ENCODE measurements at regions not wholly inside any gene's neighbourhood (a gene's known extent, or its start where the extent isn't known, plus 50 kb on each side); places are given as distances from the start of the nearest gene placed in this dataset.
"Not testable (repeated sequence)": the region's sequence is repeated elsewhere in the genome, so short reads cannot be mapped to it uniquely, and the experiment has no call there.

DNA sequence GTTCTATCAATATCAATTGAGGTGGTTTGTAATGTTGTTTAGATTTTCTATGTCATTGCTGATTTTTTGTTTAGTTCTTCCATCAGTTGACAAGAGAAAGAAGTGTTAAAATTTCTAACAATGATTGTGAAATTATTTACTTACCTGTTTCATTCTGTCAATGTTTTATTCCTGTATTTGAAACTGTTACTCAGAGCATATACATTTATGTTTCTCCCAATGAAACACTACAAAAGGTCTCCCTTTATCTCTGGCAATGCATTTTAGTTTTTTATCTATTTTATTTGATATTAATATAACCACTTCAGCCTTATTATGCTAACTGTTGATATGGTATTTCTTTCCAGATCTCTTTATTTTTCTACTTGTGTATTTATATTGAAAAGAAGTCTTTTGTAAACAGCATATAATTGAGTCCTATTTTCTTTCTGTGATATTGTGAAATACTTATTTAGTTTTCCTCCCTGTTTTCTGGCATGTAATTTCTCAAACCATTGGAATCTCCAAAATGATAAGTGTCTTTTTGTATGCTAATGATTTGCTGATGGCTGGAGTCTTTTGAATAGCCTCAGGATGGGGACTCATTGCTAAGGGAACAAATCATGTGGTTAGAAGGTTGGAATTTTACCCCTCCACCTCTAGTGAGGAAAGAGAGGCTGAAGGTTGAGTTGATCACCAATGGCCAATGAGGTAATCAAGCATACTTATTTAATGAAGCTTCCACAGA is 122.0 kb downstream of the ADSS2 start:
- DNase-seq, result no peak
- Histone ChIP-seq H3K27me3 (ENCODE audit: insufficient read depth in 3 of 3, low read length in 2 of 3) (no peaks in the 10 kb centered on the region), H3K4me3 (no peak overlapping the region), H3K36me3 (ENCODE audit: insufficient read depth in 1 of 2, low read depth in 1 of 2) (no peaks in the 10 kb centered on the region), H3K9me3 (peaks cover 8% of the 10 kb centered on the region), H3K27ac (no peak overlapping the region), H3K4me1 (no peaks in the 10 kb centered on the region)
- TF ChIP-seq, protein P1, sequence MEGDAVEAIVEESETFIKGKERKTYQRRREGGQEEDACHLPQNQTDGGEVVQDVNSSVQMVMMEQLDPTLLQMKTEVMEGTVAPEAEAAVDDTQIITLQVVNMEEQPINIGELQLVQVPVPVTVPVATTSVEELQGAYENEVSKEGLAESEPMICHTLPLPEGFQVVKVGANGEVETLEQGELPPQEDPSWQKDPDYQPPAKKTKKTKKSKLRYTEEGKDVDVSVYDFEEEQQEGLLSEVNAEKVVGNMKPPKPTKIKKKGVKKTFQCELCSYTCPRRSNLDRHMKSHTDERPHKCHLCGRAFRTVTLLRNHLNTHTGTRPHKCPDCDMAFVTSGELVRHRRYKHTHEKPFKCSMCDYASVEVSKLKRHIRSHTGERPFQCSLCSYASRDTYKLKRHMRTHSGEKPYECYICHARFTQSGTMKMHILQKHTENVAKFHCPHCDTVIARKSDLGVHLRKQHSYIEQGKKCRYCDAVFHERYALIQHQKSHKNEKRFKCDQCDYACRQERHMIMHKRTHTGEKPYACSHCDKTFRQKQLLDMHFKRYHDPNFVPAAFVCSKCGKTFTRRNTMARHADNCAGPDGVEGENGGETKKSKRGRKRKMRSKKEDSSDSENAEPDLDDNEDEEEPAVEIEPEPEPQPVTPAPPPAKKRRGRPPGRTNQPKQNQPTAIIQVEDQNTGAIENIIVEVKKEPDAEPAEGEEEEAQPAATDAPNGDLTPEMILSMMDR (IDR thresholded peaks at IDR 0.05), result no peak
- intact Hi-C loops (cut with DNase I), result no loop called here
- ATAC-seq, result no peak

- ATAC-seq, result no peak
- Histone ChIP-seq H3K27ac (no peak overlapping the region), H3K27me3 (ENCODE audit: insufficient read depth in 3 of 3, low read length in 2 of 3) (no peaks in the 10 kb centered on the region), H3K9me3 (peaks cover 8% of the 10 kb centered on the region), H3K4me3 (no peak overlapping the region), H3K36me3 (ENCODE audit: insufficient read depth in 1 of 2, low read depth in 1 of 2) (no peaks in the 10 kb centered on the region), H3K4me1 (no peaks in the 10 kb centered on the region)
- WGBS, 3 donors, result 93 to 95% (median 93%) methylated on average over 2 of the region's 2 CpGs
- intact Hi-C loops (cut with DNase I), result no loop called here
- TF ChIP-seq, protein P1 (IDR thresholded peaks at IDR 0.05), result no peak
- DNase-seq, result no peak
These were observed 121.4 kb downstream of the ADSS2 start for GRCh38 chr1:244330318-244330625.

GRCh38 chr1:244332761-244333160 is 118.9 kb downstream of the ADSS2 start:
- H3K36me3 ChIP-seq (ENCODE audit: insufficient read depth in 1 of 2, low read depth in 1 of 2); H3K4me3 ChIP-seq; H3K27ac ChIP-seq; H3K9me3 ChIP-seq; intact Hi-C loops (cut with DNase I); ATAC-seq; H3K27me3 ChIP-seq (ENCODE audit: insufficient read depth in 3 of 3, low read length in 2 of 3); DNase-seq; H3K4me1 ChIP-seq: not testable (repeated sequence)
- 78 to 85% (median 81%) methylated on average over 2 of the region's 2 CpGs for WGBS, 3 donors

- intact Hi-C loops (cut with DNase I); H3K4me1 ChIP-seq: not testable (repeated sequence)
- WGBS, 3 donors, result 90 to 94% (median 91%) methylated on average over 2 of the region's 2 CpGs
These were observed 117.4 kb downstream of the ADSS2 start for GRCh38 chr1:244334315-244334714.

DNA sequence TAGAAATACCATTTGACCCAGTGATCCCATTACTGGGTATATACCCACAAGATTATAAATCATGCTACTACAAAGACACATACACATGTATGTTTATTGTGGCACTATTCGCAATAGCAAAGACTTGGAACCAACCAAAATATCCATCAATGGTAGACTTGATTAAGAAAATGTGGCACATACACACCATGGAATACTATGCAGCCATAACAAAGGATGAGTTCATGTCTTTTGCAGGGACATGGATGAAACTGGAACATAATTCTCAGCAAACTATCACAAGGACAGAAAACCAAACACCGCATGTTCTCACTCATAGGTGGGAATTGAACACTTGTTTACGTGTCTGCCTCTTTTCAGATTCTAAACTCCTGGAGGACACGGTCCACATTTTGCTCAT is 116.9 kb downstream of the ADSS2 start:
- H3K4me1 ChIP-seq; intact Hi-C loops (cut with DNase I); H3K4me3 ChIP-seq; H3K27me3 ChIP-seq (ENCODE audit: insufficient read depth in 3 of 3, low read length in 2 of 3); ATAC-seq; H3K9me3 ChIP-seq; DNase-seq; H3K27ac ChIP-seq; H3K36me3 ChIP-seq (ENCODE audit: insufficient read depth in 1 of 2, low read depth in 1 of 2): not testable (repeated sequence)
- 96 to 97% (median 96%) methylated on average over 4 of the region's 4 CpGs for WGBS, 3 donors

More at GRCh38 chr1:244334315-244334714, 117.4 kb downstream of the ADSS2 start:
- ATAC-seq; H3K27me3 ChIP-seq (ENCODE audit: insufficient read depth in 3 of 3, low read length in 2 of 3); DNase-seq; H3K4me3 ChIP-seq; H3K9me3 ChIP-seq; H3K36me3 ChIP-seq (ENCODE audit: insufficient read depth in 1 of 2, low read depth in 1 of 2); H3K27ac ChIP-seq: not testable (repeated sequence)

- Histone ChIP-seq H3K27ac (no peak overlapping the region), H3K4me3 (no peak overlapping the region), H3K27me3 (ENCODE audit: insufficient read depth in 3 of 3, low read length in 2 of 3) (no peaks in the 10 kb centered on the region), H3K36me3 (ENCODE audit: insufficient read depth in 1 of 2, low read depth in 1 of 2) (no peaks in the 10 kb centered on the region), H3K4me1 (no peaks in the 10 kb centered on the region), H3K9me3 (no peaks in the 10 kb centered on the region)
- DNase-seq (no peak), ATAC-seq (no peak)
- intact Hi-C loops (cut with DNase I), result no loop called here
- 35 to 53% (median 52%) methylated on average over 7 of the region's 7 CpGs for WGBS, 3 donors
- TF ChIP-seq, protein P1 (IDR thresholded peaks at IDR 0.05), result no peak
These were observed 116.3 kb downstream of the ADSS2 start for GRCh38 chr1:244335456-244335855.
